ENCODE measurements at regions not wholly inside any gene's neighbourhood (a gene's known extent, or its start where the extent isn't known, plus 50 kb on each side); places are given as distances from the start of the nearest gene placed in this dataset.
"Not testable (repeated sequence)": the region's sequence is repeated elsewhere in the genome, so short reads cannot be mapped to it uniquely, and the experiment has no call there.

DNA sequence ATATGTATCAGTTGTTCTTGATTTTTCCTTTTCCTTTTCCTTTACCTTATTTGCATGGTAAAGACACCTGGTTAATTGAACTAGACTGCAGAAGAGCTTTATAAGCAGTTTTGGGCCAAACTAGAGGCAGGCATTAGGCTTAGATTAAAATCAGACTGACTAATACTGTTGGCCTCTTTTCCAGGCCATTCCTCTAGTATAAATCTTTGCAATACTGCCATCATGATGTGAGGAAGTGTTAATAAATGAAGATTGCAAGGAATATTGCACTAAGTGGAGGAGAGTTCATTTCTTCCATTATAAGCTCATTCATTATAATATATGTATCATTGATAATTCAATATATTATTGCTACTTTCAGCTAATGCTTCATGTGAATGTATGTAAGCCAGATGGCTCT is 163.8 kb downstream of the MMUT start:
- H3K4me3 ChIP-seq = no peak overlapping the region
- no peak overlapping the region for H3K27ac ChIP-seq

GRCh38 chr6:49284180-49284579 is 178.9 kb downstream of the MMUT start:
- H3K4me3 ChIP-seq = no peak overlapping the region
- no peak overlapping the region for H3K27ac ChIP-seq

DNA sequence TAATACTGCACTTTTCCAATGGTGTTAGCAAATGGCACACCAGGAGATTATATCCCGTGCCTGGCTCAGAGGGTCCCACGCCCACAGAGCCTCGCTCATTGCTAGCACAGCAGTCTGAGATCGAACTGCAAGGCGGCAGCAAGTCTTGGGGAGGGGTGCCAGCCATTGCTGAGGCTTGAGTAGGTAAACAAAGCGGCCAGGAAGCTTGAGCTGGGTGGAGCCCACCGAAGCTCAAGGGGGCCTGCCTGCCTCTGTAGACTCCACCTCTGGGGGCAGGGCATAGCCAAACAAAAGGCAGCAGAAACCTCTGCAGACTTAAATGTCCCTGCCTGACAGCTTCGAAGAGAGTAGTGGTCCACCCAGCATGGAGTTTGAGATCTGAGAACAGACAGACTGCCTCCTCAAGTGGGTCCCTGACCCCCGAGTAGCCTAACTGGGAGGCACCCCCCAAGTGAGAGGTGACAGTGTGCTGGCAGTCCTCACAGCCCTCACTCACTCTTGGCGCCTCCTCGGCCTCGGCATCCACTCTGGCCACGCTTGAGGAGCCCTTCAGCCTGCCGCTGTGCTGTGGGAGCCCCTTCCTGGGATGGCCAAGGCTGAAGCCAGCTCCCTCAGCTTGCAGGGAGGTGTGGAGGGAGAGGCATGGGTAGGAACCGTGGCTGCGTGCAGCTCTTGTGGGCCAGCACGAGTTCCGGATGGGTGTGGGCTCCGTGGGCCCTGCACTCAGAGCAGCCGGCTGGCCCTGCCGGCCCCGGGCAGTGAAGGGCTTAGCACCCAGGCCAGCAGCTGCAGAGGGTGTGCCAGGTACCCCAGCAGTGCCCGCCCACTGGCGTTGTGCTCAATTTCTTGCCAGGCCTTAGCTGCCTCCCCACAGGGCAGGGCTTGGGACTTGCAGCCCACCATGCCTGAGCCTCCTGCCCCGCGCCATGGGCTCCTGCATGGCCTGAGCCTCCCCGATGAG is 188.0 kb downstream of the MMUT start:
- H3K27ac ChIP-seq, H3K4me3 ChIP-seq: not testable (repeated sequence)

- H3K4me3 ChIP-seq = no peak overlapping the region
- H3K27ac ChIP-seq = no peak overlapping the region
These were observed 193.9 kb downstream of the MMUT start for GRCh38 chr6:49269190-49269589.

DNA sequence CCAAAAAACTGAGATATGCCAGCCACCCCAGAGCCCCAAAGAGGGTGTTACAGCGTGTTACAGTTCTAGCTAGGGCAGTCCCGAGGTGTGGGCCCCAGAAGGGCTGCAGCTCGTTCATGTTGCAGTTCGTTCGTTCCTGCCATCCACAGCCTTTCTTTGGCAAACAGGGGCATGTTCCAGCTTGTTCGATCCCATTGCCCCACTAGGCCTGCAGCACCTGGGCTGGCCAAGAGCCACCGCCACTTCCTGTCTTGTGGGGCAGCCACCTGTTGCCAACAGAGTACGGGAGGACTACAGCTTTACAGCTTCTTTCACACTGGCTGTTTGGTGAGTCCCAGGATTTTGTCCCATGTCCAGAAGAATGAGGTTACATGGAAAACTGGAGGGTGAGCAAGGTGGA is 198.1 kb downstream of the MMUT start:
- Histone ChIP-seq H3K27ac (no peak overlapping the region), H3K4me3 (no peak overlapping the region)

DNA sequence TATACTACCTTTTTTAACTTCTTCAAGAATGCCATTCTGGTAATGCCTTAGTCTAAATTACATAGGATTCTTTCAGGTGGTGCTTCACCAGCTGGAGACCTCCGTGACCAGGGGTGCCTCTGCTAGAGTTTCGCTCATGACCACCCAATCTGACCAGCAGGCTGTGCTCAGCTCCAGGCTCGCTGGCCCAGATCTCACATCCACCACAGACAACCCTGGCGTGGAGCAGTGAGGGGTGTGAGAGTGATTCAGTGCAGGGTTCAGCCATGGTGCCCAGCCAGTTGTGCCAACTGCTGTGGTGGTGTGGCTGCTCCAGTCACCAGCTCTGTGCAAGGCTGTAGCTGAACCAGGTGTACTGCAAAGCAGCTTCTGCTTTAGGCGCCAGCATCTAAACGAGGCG is 198.6 kb downstream of the MMUT start:
- no peak overlapping the region for H3K27ac ChIP-seq
- no peak overlapping the region for H3K4me3 ChIP-seq

GRCh38 chr6:49257549-49257948 is 205.5 kb downstream of the MMUT start:
- Histone ChIP-seq H3K27ac (no peak overlapping the region), H3K4me3 (no peak overlapping the region)

- no peak overlapping the region for H3K27ac ChIP-seq
- H3K4me3 ChIP-seq = no peak overlapping the region
These were observed 207.7 kb downstream of the MMUT start for GRCh38 chr6:49255335-49255734.

GRCh38 chr6:49252901-49253300 is 210.2 kb downstream of the MMUT start:
- H3K27ac ChIP-seq = peak overlapping the region in 1 of 21 experiments; percentile 30
- H3K4me3 ChIP-seq = no peak overlapping the region

GRCh38 chr6:49233483-49233882 is 229.6 kb downstream of the MMUT start:
- H3K27ac ChIP-seq = no peak overlapping the region
- no peak overlapping the region for H3K4me3 ChIP-seq

DNA sequence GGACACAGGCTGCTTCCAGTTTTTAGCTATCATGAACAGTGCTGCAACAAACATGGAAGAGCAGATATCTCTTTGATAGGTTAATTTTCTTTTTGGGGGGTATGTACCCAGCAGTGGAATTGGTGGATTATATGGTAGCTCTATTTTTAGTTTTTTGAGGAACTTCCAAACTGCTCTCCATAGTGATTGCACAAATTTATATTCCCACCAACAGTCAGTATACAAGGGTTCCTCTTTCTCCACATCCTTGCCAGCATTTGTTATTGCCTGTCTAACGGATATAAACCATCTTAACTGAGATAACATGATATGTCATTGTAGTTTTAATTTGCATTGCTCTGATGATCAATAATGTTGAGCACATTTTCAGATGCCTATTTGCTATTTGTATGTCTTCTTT is 237.6 kb downstream of the MMUT start:
- no peak overlapping the region for H3K4me3 ChIP-seq
- no peak overlapping the region for H3K27ac ChIP-seq

GRCh38 chr6:49220293-49220692 is 242.8 kb downstream of the MMUT start:
- H3K27ac ChIP-seq = no peak overlapping the region

GRCh38 chr6:49205526-49205925 is 257.5 kb downstream of the MMUT start:
- Histone ChIP-seq H3K27ac (no peak overlapping the region), H3K4me3 (no peak overlapping the region)

More at GRCh38 chr6:49220293-49220692, 242.8 kb downstream of the MMUT start:
- no peak overlapping the region for H3K4me3 ChIP-seq

DNA sequence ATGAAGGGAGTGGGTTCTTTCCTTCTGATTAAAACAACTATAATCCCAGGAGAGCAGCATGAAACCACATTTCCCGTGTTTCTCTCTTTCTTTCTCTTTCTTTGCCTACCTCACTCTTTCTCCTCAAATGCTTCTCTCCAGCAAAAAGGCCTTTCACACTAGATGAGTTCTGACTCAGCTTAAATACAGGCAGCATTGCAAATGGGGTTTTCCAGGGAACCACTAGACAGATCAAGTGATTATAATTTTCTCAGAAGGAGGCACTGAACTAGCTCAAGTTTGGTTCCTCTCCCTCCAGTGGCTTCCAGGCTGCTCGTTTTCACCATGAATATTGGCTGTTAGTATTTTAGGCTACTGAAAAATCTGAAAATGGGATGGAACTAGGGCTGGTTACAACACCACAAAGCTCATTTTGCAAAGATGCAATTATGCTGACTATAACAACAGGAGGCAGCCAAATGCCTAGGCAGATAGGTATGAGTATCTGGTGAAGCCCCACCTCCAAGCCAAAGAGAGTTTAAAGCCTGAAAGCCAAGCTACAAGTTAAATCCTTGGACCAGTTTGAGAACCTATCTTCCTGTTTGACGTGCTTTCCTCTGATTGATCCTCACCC is 260.0 kb downstream of the MMUT start:
- Histone ChIP-seq H3K4me3 (no peak overlapping the region), H3K27ac (no peak overlapping the region)

- no peak overlapping the region for H3K4me3 ChIP-seq
- H3K27ac ChIP-seq = no peak overlapping the region
These were observed 265.0 kb downstream of the MMUT start for GRCh38 chr6:49198015-49198414.

GRCh38 chr6:49162379-49162778 is 300.7 kb downstream of the MMUT start:
- H3K27ac ChIP-seq, H3K4me3 ChIP-seq: not testable (repeated sequence)

DNA sequence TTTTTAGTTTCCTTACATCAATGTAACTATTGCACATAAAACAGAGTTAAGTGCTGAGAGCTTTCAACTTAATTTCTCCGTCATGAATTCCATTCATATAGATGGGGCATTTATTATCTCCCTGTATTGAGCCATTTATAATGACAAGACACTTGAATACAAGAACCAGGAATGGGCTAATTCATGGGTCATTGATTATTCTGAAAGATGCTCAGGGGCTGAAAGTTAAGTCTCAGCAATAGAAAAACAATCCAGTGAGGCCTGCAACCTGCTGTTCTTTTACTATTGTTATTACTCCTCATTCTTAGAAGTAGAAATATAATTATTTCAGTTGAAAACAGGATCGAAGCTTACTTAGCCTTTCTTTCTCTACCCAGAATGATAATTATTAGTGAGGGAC is 307.7 kb downstream of the MMUT start:
- no peak overlapping the region for H3K27ac ChIP-seq
- H3K4me3 ChIP-seq = no peak overlapping the region

DNA sequence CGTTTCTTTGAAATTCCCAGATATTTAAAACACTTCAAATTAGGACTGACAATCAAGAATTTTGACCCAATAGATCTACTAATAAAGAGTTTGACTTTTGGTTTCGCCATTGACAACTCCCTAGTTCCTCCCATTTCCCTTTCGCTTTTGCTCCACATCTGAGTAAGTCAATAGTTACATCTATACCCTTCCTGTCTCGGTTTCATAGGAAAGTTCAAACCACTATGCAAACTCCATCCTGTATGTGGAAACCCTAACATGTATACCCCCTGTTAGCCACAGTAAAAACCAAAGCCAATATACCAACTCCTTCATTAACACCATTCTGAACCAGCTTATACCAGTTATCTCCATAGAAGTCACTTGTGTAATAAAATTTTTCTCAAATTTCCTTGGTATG is 311.1 kb downstream of the MMUT start:
- H3K27ac ChIP-seq = no peak overlapping the region
- H3K4me3 ChIP-seq = no peak overlapping the region

- Histone ChIP-seq H3K27ac (no peak overlapping the region), H3K4me3 (no peak overlapping the region)
These were observed 311.6 kb downstream of the MMUT start for GRCh38 chr6:49151461-49151860.

GRCh38 chr6:49151033-49151432 is 312.0 kb downstream of the MMUT start:
- H3K27ac ChIP-seq = no peak overlapping the region
- H3K4me3 ChIP-seq = no peak overlapping the region

GRCh38 chr6:49145280-49145679 is 317.8 kb downstream of the MMUT start:
- H3K4me3 ChIP-seq = no peak overlapping the region
- no peak overlapping the region for H3K27ac ChIP-seq

Data from skin epidermis (tissue), 12 donors.